Omental fat pad (tissue), 3 donors: ENCODE measurements at regions not wholly inside any gene's neighbourhood (a gene's known extent, or its start where the extent isn't known, plus 50 kb on each side); places are given as distances from the start of the nearest gene placed in this dataset.

Experiments used
- ATAC-seq: fragments of 150-250 bp; one replicate; pipeline ENCODE4 v1.9.1; 2016; ENCODE audit warnings: mild to moderate bottlenecking, moderate library complexity; ENCODE audit not compliant: low FRiP score
- DNase-seq: peaks from one replicate; pipeline ENCODE4 v3.0.0-alpha.2; 2019; ENCODE audit warnings: low spot score
- TF ChIP-seq, protein P1 (sequence below), 3 donors: fragments of 450-650 bp; IDR thresholded peaks; one replicate each; pipeline ENCODE4 v1.5.1; 2016 to 2017; ENCODE audit warnings: antibody characterized with exemption in 3 of 3, mild to moderate bottlenecking in 3 of 3, moderate library complexity in 2 of 3

DNA sequence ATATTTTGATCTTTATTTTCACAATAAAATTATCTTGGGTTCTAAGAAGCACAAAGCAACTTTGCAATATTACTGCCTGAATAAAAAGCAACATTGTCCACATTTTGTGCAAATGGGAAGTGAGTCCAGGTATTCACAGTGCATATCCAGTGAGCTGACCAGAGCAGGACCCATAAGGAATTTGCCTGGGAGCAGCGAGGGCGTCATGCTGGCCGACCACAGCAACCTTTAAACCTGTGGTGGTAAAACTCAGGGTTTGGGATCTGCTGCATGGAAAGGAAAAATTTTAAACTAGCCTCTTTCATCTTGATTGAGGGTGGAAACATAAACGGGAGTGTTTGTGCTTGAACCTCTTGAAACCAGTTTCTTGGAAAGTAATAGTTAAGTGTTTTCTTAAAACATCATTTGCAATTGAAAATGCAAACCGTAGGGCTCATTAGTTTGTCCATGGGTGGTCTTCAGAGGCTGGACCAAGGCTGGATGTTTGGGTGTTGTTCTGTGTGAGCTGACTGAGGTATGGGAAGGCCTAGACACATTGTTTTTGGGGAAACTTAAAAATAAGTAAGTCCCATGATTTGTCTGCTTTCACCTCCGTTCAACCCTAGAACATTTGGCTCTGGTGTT lies 85.0 kb upstream of the ANKH start:
- TF ChIP-seq, protein P1, sequence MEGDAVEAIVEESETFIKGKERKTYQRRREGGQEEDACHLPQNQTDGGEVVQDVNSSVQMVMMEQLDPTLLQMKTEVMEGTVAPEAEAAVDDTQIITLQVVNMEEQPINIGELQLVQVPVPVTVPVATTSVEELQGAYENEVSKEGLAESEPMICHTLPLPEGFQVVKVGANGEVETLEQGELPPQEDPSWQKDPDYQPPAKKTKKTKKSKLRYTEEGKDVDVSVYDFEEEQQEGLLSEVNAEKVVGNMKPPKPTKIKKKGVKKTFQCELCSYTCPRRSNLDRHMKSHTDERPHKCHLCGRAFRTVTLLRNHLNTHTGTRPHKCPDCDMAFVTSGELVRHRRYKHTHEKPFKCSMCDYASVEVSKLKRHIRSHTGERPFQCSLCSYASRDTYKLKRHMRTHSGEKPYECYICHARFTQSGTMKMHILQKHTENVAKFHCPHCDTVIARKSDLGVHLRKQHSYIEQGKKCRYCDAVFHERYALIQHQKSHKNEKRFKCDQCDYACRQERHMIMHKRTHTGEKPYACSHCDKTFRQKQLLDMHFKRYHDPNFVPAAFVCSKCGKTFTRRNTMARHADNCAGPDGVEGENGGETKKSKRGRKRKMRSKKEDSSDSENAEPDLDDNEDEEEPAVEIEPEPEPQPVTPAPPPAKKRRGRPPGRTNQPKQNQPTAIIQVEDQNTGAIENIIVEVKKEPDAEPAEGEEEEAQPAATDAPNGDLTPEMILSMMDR (IDR thresholded peaks at IDR 0.05): no peak
- DNase-seq (no peak), ATAC-seq (no peak)

DNA sequence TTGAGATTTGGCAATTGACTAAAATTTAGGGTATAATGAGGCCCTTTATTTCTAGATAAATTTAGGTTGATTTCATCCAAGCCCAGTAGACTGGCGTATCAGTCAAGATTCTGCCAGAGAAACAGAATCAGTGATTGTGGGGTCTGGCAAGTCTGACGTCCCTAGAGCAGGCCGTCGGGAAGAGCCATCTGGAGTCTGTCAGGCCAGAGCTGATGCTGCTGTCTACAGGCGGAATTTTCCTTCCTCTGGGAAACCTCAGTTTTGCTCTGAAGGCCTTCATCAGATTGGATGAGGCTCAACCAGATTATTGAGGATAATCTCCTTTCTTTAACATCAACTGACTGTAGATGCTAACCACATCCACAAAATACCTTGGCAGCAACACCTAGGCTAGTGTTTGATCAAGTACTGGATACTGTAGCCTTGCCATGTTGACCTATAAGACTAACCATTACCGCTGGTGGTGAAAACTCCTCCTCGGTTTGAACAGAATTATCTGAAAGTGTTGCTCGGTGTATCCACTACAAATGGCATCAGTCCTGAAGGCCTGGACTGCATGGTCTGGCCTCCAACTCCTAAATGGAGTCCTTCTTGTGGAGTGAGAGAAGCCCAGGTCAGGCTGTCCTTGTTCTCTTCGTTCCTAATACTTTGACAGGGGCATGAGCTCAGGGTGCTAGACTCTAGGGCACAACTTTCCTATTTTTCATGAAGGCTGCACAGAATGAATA lies 83.2 kb upstream of the ANKH start:
- no peak for ATAC-seq
- DNase-seq: no peak
- TF ChIP-seq, protein P1 (IDR thresholded peaks at IDR 0.05): no peak

DNA sequence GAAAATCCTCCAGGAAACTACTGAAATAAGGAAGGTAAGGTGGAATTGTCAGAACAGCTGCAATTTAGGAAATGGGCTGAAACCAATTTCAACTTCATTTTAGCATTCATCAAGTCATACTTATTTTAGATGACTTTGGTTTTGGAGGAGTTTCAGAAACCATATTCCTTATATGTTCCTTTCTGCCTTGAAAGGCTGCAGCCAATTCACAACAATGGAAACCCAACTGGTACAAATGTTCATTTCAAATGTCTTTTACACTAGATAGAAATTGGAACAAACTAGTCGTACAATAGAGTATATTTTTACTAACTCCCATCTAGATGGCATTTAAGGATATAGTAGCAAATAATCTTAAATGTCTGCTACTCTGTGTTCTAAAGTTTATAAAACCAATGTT lies 82.6 kb upstream of the ANKH start:
- no peak for ATAC-seq
- TF ChIP-seq, protein P1 (IDR thresholded peaks at IDR 0.05): no peak

DNA sequence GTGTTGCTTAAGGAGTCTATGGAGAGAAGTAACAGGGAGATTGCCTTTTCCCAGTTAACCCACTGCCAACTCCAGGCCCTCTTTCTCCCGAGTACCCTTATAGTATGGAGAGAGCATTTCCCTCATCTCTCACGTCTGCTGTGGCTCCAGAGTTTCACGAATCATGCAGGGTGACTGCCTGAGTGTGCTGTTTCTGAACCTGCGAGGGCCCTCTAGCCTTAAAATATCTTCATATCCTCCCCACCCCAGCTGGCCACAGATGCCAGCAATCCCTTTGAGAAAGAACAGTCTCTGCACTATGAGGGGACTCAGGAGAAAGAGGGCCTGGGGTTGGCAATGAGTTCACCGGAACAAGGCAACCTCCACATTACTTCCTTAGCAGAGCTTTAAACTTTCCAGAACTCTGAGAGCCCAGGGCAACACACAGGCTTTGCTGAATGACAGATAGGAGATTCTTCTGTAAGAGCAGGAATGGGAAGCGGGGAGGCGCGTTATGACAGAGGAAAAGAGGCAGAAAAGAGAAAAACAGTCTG lies 81.6 kb upstream of the ANKH start:
- DNase-seq (no peak), ATAC-seq (no peak)
- TF ChIP-seq, protein P1 (IDR thresholded peaks at IDR 0.05): no peak

More for the DNA sequence above, 82.6 kb upstream of the ANKH start:
- no peak for DNase-seq

DNA sequence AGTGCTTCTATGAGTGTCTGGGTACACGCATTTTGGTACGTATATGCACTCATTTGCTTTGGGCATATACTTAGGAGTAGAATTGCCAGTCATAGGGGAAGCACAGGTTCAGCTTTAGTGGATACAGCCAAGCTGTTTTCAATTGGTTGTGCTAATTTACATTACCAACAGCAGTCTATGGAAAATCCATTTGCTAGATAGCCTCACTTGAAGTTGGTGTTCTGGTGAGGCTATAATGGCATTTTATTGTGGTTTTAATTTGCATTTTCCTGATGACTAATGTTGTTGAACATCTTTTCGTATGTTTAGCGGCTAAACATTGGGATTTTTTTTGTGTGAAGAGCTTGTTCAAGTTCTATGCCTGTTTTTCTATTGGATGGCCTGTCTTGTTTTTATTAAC lies 76.8 kb upstream of the ANKH start:
- ATAC-seq (no peak), DNase-seq (no peak)
- TF ChIP-seq, protein P1 (IDR thresholded peaks at IDR 0.05): no peak

DNA sequence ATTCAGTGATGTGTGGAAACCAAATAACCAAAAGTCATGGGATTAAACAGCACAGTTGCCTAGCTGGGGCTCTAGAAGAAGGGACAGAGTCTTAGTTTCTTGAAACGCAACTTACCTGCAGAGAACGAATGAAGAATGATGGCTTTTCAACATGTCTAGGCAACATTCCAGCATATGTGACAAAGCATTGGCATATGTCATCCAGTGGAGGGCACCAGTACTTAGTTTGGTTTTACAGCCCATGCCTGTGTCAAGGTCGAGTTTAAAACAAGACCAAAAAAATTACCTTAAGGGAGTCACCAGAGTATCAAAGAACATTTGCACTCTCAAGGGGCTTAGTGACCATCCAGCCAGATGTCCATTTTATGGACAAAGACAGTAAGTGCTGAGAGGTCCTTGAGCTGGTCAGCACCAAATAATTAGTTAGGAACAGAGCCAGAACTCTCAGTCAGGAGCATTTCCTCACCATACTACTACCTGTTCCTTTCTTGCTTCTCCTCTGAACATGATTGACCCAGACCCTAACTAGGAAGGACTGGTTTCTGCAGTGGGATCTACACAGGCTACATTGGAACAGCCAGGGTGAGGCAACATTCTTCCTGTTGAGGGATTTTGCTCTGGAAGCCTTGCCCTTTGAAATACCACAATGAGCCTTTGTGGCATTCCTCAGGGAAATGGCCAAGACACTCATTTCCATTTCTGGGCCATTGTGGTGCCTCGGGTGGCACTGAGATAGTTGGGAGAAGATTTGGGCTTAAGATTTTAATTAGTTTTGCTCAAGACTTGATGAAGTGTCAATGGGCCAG lies 75.4 kb upstream of the ANKH start:
- no peak for ATAC-seq
- no peak for DNase-seq
- TF ChIP-seq, protein P1 (IDR thresholded peaks at IDR 0.05): no peak
